K562 (cell line): ENCODE measurements at regions not wholly inside any gene's neighbourhood (a gene's known extent, or its start where the extent isn't known, plus 50 kb on each side); places are given as distances from the start of the nearest gene placed in this dataset.

ENCODE experiments used
- ATAC-seq: fragments of 200-7000 bp; cut with Tn5 transposase; 3 replicates; pipeline ENCODE4 v1.9.1; 2020; ENCODE audit warnings: moderate library complexity
- BruUV-seq: library from RNA; stranded (reverse); fragments of 400-500 nt; replicated peaks from 2 replicates; lab custom pipeline; 2021; lab: Mats Ljungman, UMichigan
- CTCF ChIA-PET: fragments of 300-600 bp; formaldehyde crosslinking; extraction: SDS; loops from one replicate; lab custom pipeline; 2021; ENCODE audit warnings: low intra/inter-chr PET ratio; lab: Yijun Ruan, JAX
- POLR2A ChIA-PET: fragments of 300-600, 350-650 bp; sonication (Branson Sonifier 250); formaldehyde crosslinking; extraction: SDS; loops from one replicate; lab custom pipeline; 2021; ENCODE audit warnings: antibody characterized with exemption, inconsistent platforms; lab: Yijun Ruan, JAX
- DNase-seq, 4 experiments: peaks; one replicate each; pipeline versions ENCODE4 v3.0.0 to v3.0.0-alpha.2; 2011 to 2018; ENCODE audit warnings: low spot score in 3 of 4, mixed read lengths in 3 of 4; ENCODE audit errors: extremely low read depth in 1 of 4
- FAIRE-seq: peaks from 2 replicates; lab custom pipeline; 2011; peaks lifted over from hg19 to GRCh38; lab: Jason Lieb, UNC
- H2AFZ ChIP-seq: 2 replicates; pipeline ENCODE4 v1.6.0; 2011; ENCODE audit warnings: low read depth, low read length, control low read depth, inconsistent platforms
- H3K27ac ChIP-seq: fragments of 200-600 bp; 3 replicates; pipeline ENCODE4 v1.8.0; 2011; ENCODE audit warnings: low read depth, mild to moderate bottlenecking, control low read depth, inconsistent platforms, low read length, moderate library complexity, mixed read lengths; ENCODE audit errors: extremely low read depth
- H3K27me3 ChIP-seq, 2 experiments: fragments of 300-600 bp in 1 of 2; 2 replicates in 1 of 2; 3 replicates in 1 of 2; pipeline versions ENCODE4 v1.6.0 to v1.8.0; 2011; ENCODE audit warnings: inconsistent platforms in 2 of 2, low read length in 2 of 2, mild to moderate bottlenecking in 1 of 2, mixed read lengths in 1 of 2, moderate library complexity in 1 of 2; ENCODE audit not compliant: control insufficient read depth in 2 of 2, insufficient read depth in 2 of 2
- H3K36me3 ChIP-seq: fragments of 300-600 bp; 3 replicates; pipeline ENCODE4 v1.8.0; 2011; ENCODE audit warnings: mild to moderate bottlenecking, low read length, inconsistent platforms; ENCODE audit not compliant: control insufficient read depth, insufficient read depth
- H3K4me1 ChIP-seq, 2 experiments: fragments of 200-600 bp in 1 of 2; replicated peaks in 1 of 2; 2 replicates in 1 of 2; 3 replicates in 1 of 2; pipeline versions ENCODE4 v1.5.1 to v1.8.0; 2011; ENCODE audit warnings: inconsistent platforms in 2 of 2, low read length in 2 of 2, mild to moderate bottlenecking in 1 of 2, mixed read lengths in 1 of 2, moderate library complexity in 1 of 2; ENCODE audit not compliant: control insufficient read depth in 2 of 2, insufficient read depth in 2 of 2
- H3K4me2 ChIP-seq: 2 replicates; pipeline ENCODE4 v1.6.1; 2011; ENCODE audit warnings: low read length, control low read depth, inconsistent platforms, mixed read lengths; ENCODE audit not compliant: insufficient read depth
- H3K4me3 ChIP-seq: fragments of 200-600 bp; sonication (generic), shearing (Covaris generic); 2 replicates; pipeline ENCODE4 v1.5.1; 2016; ENCODE audit warnings: control low read depth, inconsistent platforms
- H3K79me2 ChIP-seq: fragments of 200-600 bp; 3 replicates; pipeline ENCODE4 v1.8.0; 2011; ENCODE audit warnings: low read length, inconsistent platforms; ENCODE audit not compliant: control insufficient read depth, insufficient read depth
- H3K9ac ChIP-seq, 2 experiments: 2 replicates each; pipeline versions ENCODE4 v1.6.0 to v1.6.1; 2011; ENCODE audit warnings: low read depth in 2 of 2, low read length in 2 of 2, control low read depth in 1 of 2, inconsistent platforms in 1 of 2, mild to moderate bottlenecking in 1 of 2, mixed read lengths in 1 of 2; ENCODE audit not compliant: insufficient read depth in 1 of 2
- H3K9me1 ChIP-seq: one replicate; pipeline ENCODE4 v1.6.0; 2011; ENCODE audit warnings: inconsistent platforms, mild to moderate bottlenecking, low read length, moderate library complexity; ENCODE audit not compliant: control insufficient read depth, insufficient read depth
- H3K9me3 ChIP-seq: replicated peaks from 2 replicates; pipeline ENCODE4 v1.5.1; 2011; ENCODE audit warnings: low read depth, low read length, inconsistent platforms; ENCODE audit not compliant: control insufficient read depth, insufficient read depth
- H4K20me1 ChIP-seq: replicated peaks from 2 replicates; pipeline ENCODE4 v1.6.1; 2011; ENCODE audit warnings: low read length, inconsistent platforms, mixed read lengths; ENCODE audit not compliant: control insufficient read depth, insufficient read depth
- BRD9 ChIP-seq: fragments of 450-650 bp; IDR thresholded peaks from 2 replicates; pipeline ENCODE4 v1.6.1; 2018; ENCODE audit warnings: low read depth; ENCODE audit not compliant: partially characterized antibody
- CREM ChIP-seq: IDR thresholded peaks from 2 replicates; pipeline ENCODE4 v1.6.1; 2014; ENCODE audit warnings: antibody characterized with exemption, low read depth
- GTF2E2 ChIP-seq: fragments of 200-800 bp; sonication (Bioruptor generic); IDR thresholded peaks from 2 replicates; pipeline ENCODE4 v1.6.1; 2016; ENCODE audit warnings: missing genetic modification characterization, missing compliant biosample characterization
- JUND ChIP-seq, 2 experiments: IDR thresholded peaks; 2 replicates in 1 of 2; 3 replicates in 1 of 2; pipeline ENCODE4 v1.6.1; 2011; ENCODE audit warnings: borderline replicate concordance in 2 of 2, low read depth in 2 of 2, low read length in 2 of 2, improper control_type of control experiment in 1 of 2, missing biosample characterization in 1 of 2, missing genetic modification characterization in 1 of 2, missing genetic modification reagents in 1 of 2
- KAT7 ChIP-seq: sonication (generic); formaldehyde crosslinking; IDR thresholded peaks from 2 replicates; pipeline ENCODE4 v1.8.0; 2022; ENCODE audit warnings: missing genetic modification reagents, mild to moderate bottlenecking, borderline replicate concordance
- MBD2 ChIP-seq: sonication (generic); IDR thresholded peaks from 2 replicates; pipeline ENCODE4 v1.6.1; 2016; ENCODE audit warnings: low read depth, borderline replicate concordance
- MTA3 ChIP-seq: fragments of 450-650 bp; formaldehyde crosslinking; IDR thresholded peaks from 2 replicates; pipeline ENCODE4 v1.6.1; 2017; ENCODE audit warnings: mild to moderate bottlenecking, borderline replicate concordance
- SMARCA5 ChIP-seq: fragments of 450-650 bp; IDR thresholded peaks from 2 replicates; pipeline ENCODE4 v1.6.1; 2016
- ZKSCAN3 ChIP-seq: fragments of 250-450 bp; sonication (Bioruptor Pico); IDR thresholded peaks from 2 replicates; pipeline ENCODE4 v1.4.0; 2020
- ZNF316 ChIP-seq: fragments of 450-650 bp; IDR thresholded peaks from 2 replicates; pipeline ENCODE4 v1.6.1; 2016
- ZNF507 ChIP-seq: conservative IDR thresholded peaks from 2 replicates; pipeline ENCODE4 v1.6.1; 2017; ENCODE audit warnings: missing genetic modification characterization, missing compliant biosample characterization
- ZNF57 ChIP-seq: fragments of 450-650 bp; formaldehyde crosslinking; IDR thresholded peaks from 2 replicates; pipeline ENCODE4 v1.4.0; 2020; ENCODE audit warnings: mild to moderate bottlenecking, moderate library complexity
- ZNF644 ChIP-seq: fragments of 200-800 bp; sonication (Bioruptor generic); IDR thresholded peaks from 2 replicates; pipeline ENCODE4 v1.6.1; 2016; ENCODE audit warnings: low read depth, missing genetic modification characterization, missing compliant biosample characterization
- WGBS: fragments of 100-300 bp; shearing (Covaris generic); methylation state at CpG from one replicate; pipeline ENCODE4 v1.1.6; 2016; ENCODE audit warnings: low coverage, mixed read lengths; ENCODE audit not compliant: insufficient coverage; ENCODE audit errors: missing lambda C conversion rate; 5-methylcytosine and 5-hydroxymethylcytosine counted together
- in situ Hi-C: fragments of 300-500 bp; cut with MboI; formaldehyde crosslinking; loops from 4 replicates; pipeline ENCODE4 v1.15.0; 2018; ENCODE audit warnings: inconsistent platforms, mixed read lengths
- intact Hi-C: fragments of 100-400 bp; cut with micrococcal nuclease; formaldehyde crosslinking; loops from 2 replicates; pipeline ENCODE4 v1.14.2; 2022
- TF ChIP-seq, protein P1 (sequence below): fragments of 450-650 bp; formaldehyde crosslinking; IDR thresholded peaks from 2 replicates; pipeline ENCODE4 v1.4.0; 2022; ENCODE audit warnings: mild to moderate bottlenecking, moderate library complexity
- TF ChIP-seq, protein P2 (sequence below): fragments of 250-450 bp; sonication (Bioruptor Pico); IDR thresholded peaks from 2 replicates; pipeline ENCODE4 v1.5.1; 2021; ENCODE audit warnings: mild to moderate bottlenecking

DNA sequence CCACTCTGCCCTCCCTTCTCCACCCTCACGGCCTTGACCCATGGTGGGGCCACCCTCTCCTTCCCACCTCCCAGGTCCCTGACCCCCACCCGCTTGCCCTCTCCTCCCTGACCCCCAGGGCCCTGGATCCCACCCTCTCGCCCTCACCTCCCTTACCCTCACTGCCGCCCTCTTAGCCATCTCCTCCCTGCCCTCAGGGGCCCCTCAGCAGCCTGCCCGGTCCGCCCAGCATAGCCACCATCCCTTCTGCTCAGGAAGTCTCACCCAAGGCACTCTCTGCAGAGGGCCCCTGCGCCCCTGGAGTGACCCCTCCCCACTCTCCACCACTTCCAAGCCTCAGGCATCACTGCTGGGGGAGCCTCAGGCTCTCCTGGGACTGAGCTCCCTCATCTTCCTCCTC, 66.3 kb downstream of the MRPL36 start:
- H2AFZ ChIP-seq, result no peak overlapping the region
- DNase-seq, result no peak
- H3K4me3 ChIP-seq, result no peak overlapping the region
- peaks cover 12% of the 10 kb centered on the region for H4K20me1 ChIP-seq
- H3K4me1 ChIP-seq, result peaks cover 0 to 12% of the 10 kb centered on the region in 2 experiments; a peak in 1 of 5 replicates
- H3K36me3 ChIP-seq, result no peaks in the 10 kb centered on the region
- CTCF ChIA-PET, result no interaction called here
- H3K9me1 ChIP-seq, result peaks cover 4% of the 10 kb centered on the region
- intact Hi-C loops (no loop called here), in situ Hi-C loops (no loop called here)
- WGBS, result 0% methylated on average over 4 of the region's 7 CpGs
- peaks cover 25 to 56% of the 10 kb centered on the region in 2 experiments; a peak in 4 of 5 replicates for H3K27me3 ChIP-seq
- H3K79me2 ChIP-seq, result no peaks in the 10 kb centered on the region
- POLR2A ChIA-PET, result no interaction called here
- ATAC-seq, result no peak
- no peak overlapping the region for H3K9ac ChIP-seq
- no TSS peak for BruUV-seq
- TF ChIP-seq MBD2, result no peak
- no peak for TF ChIP-seq ZNF644 (tag)
- TF ChIP-seq ZNF316, result no peak
- TF ChIP-seq, protein P1, sequence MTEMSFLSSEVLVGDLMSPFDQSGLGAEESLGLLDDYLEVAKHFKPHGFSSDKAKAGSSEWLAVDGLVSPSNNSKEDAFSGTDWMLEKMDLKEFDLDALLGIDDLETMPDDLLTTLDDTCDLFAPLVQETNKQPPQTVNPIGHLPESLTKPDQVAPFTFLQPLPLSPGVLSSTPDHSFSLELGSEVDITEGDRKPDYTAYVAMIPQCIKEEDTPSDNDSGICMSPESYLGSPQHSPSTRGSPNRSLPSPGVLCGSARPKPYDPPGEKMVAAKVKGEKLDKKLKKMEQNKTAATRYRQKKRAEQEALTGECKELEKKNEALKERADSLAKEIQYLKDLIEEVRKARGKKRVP, result no peak
- no peak for TF ChIP-seq GTF2E2
- no peak for TF ChIP-seq SMARCA5
- TF ChIP-seq ZNF507 (tag), result no peak
- no peak for TF ChIP-seq JUND (IDR thresholded peaks at IDR 0.05; ENCODE audit: borderline replicate concordance, low read depth, low read length)
- no peak for TF ChIP-seq JUND (tag; IDR thresholded peaks at IDR 0.05; ENCODE audit: borderline replicate concordance, low read depth, low read length)
- TF ChIP-seq, protein P2, sequence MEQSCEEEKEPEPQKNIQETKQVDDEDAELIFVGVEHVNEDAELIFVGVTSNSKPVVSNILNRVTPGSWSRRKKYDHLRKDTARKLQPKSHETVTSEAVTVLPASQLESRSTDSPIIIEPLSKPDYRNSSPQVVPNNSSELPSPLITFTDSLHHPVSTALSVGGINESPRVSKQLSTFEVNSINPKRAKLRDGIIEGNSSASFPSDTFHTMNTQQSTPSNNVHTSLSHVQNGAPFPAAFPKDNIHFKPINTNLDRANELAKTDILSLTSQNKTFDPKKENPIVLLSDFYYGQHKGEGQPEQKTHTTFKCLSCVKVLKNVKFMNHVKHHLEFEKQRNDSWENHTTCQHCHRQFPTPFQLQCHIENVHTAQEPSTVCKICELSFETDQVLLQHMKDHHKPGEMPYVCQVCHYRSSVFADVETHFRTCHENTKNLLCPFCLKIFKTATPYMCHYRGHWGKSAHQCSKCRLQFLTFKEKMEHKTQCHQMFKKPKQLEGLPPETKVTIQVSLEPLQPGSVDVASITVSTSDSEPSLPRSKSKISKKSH, result no peak
- no peak for TF ChIP-seq CREM
- no peak for TF ChIP-seq MTA3
- TF ChIP-seq BRD9, result no peak
- no peak for TF ChIP-seq ZKSCAN3 (CRISPR knock-in tag)
- no peak for TF ChIP-seq KAT7 (CRISPR knock-in tag)
- TF ChIP-seq ZNF57 (CRISPR knock-in tag), result no peak
- FAIRE-seq, result no peak
- H3K9me3 ChIP-seq, result no peaks in the 10 kb centered on the region
- no peak overlapping the region for H3K4me2 ChIP-seq
- H3K27ac ChIP-seq, result no peak overlapping the region
